ENCODE measurements at regions not wholly inside any gene's neighbourhood (a gene's known extent, or its start where the extent isn't known, plus 50 kb on each side); places are given as distances from the start of the nearest gene placed in this dataset.

DNA sequence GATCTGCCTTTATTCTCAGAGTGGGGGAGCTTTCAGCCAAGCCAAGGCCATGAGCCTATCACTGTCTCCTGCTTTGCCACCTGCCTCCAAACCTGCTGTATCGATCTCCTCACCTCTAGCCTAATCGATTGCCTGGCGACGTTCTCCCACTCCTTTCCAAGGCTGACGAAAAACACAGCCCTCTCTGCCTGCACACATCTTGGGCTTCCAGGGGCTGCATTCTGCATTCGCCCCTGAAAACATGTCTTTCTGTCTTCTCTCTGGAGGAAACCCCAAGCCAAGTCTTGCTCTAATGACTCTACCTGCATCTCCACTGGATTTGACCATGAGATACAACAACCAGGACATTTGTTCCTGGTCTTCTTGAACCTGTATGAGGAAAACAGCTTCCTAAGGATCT lies 540.7 kb downstream of the BCL11B start:
- no peaks in the 10 kb centered on the region for H3K4me1 ChIP-seq (ENCODE audit: control insufficient read depth, insufficient read depth, low read length)
- no peak overlapping the region for H3K27ac ChIP-seq (ENCODE audit: extremely low read depth, low read depth, low read length)
- H3K9me3 ChIP-seq (ENCODE audit: control insufficient read depth, insufficient read depth, low read depth, low read length), result no peaks in the 10 kb centered on the region
- no peak overlapping the region for H3K4me3 ChIP-seq (ENCODE audit: low read depth, low read length)
- H3K36me3 ChIP-seq (ENCODE audit: control insufficient read depth in 2 of 2, insufficient read depth in 1 of 2, low read length in 2 of 2), result no peaks in the 10 kb centered on the region
- POLR2A ChIA-PET, result no interaction called here
- TF ChIP-seq ZNF266 (tag by site-specific recombination; IDR thresholded peaks at IDR 0.05; ENCODE audit: low read depth) (no peak), HOXD13 (CRISPR knock-in tag; IDR thresholded peaks at IDR 0.05; ENCODE audit: borderline replicate concordance) (no peak)
- TF ChIP-seq, protein P1, sequence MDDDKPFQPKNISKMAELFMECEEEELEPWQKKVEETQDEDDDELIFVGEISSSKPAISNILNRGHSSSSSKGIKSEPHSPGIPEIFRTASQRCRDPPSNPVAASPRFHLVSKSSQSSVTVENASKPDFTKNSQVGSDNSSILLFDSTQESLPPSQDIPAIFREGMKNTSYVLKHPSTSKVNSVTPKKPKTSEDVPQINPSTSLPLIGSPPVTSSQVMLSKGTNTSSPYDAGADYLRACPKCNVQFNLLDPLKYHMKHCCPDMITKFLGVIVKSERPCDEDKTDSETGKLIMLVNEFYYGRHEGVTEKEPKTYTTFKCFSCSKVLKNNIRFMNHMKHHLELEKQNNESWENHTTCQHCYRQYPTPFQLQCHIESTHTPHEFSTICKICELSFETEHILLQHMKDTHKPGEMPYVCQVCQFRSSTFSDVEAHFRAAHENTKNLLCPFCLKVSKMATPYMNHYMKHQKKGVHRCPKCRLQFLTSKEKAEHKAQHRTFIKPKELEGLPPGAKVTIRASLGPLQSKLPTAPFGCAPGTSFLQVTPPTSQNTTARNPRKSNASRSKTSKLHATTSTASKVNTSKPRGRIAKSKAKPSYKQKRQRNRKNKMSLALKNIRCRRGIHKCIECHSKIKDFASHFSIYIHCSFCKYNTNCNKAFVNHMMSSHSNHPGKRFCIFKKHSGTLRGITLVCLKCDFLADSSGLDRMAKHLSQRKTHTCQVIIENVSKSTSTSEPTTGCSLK (tag by site-specific recombination; IDR thresholded peaks at IDR 0.05), result no peak
- TF ChIP-seq, protein P2, sequence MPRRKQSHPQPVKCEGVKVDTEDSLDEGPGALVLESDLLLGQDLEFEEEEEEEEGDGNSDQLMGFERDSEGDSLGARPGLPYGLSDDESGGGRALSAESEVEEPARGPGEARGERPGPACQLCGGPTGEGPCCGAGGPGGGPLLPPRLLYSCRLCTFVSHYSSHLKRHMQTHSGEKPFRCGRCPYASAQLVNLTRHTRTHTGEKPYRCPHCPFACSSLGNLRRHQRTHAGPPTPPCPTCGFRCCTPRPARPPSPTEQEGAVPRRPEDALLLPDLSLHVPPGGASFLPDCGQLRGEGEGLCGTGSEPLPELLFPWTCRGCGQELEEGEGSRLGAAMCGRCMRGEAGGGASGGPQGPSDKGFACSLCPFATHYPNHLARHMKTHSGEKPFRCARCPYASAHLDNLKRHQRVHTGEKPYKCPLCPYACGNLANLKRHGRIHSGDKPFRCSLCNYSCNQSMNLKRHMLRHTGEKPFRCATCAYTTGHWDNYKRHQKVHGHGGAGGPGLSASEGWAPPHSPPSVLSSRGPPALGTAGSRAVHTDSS (tag by site-specific recombination; IDR thresholded peaks at IDR 0.05), result no peak
- TF ChIP-seq, protein P3, sequence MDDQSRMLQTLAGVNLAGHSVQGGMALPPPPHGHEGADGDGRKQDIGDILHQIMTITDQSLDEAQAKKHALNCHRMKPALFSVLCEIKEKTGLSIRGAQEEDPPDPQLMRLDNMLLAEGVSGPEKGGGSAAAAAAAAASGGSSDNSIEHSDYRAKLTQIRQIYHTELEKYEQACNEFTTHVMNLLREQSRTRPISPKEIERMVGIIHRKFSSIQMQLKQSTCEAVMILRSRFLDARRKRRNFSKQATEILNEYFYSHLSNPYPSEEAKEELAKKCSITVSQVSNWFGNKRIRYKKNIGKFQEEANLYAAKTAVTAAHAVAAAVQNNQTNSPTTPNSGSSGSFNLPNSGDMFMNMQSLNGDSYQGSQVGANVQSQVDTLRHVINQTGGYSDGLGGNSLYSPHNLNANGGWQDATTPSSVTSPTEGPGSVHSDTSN (CRISPR knock-in tag; IDR thresholded peaks at IDR 0.05), result no peak
- CTCF ChIA-PET, result no interaction called here

DNA sequence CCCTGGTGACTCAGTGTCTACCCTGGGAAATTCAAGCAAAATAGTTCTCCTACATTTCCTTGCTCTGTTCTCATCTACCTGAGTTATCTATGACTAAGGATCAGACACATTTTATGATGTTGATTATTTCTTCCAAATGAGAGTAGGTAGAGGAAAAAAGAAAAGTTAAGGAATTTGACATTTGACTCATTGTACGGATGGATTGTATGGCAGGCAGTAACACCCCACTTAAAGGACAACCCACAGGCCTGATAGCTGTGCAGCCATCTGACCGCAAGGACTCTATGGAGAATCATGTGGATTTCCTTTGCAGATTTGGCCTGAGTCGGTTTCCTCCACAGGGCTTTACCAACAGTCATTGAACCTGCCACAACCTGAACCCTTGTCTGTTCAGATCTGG lies 540.3 kb downstream of the BCL11B start:
- H3K4me3 ChIP-seq (ENCODE audit: low read depth, low read length), result no peak overlapping the region
- ChIA-PET CTCF (no interaction called here), POLR2A (no interaction called here)
- TF ChIP-seq ZNF248 (tag by site-specific recombination; IDR thresholded peaks at IDR 0.05), result no peak
- no peaks in the 10 kb centered on the region for H3K9me3 ChIP-seq (ENCODE audit: control insufficient read depth, insufficient read depth, low read depth, low read length)
- no peaks in the 10 kb centered on the region for H3K4me1 ChIP-seq (ENCODE audit: control insufficient read depth, insufficient read depth, low read length)
- no peak overlapping the region for H3K27ac ChIP-seq (ENCODE audit: extremely low read depth, low read depth, low read length)
- no peaks in the 10 kb centered on the region for H3K36me3 ChIP-seq (ENCODE audit: control insufficient read depth in 2 of 2, insufficient read depth in 1 of 2, low read length in 2 of 2)

DNA sequence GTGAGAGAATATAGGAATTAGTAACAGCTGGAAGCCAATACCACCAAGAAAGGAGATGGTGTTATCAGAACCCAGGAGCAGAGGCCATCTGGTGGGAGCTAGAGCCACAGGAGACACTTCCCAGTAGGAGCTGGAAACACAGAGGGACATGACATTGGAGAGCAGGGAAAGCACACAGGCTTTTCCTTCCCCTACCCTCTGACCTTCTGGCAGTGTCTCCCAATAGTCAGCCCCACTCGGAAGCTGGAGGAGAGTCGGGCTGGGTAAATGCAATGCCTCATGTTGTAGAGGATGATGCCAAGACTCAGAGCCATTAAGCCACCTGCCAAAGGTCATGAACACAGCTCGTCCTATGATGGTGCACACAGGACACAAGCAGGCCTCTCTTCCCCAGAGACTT lies 538.5 kb downstream of the BCL11B start:
- ChIA-PET CTCF (interaction anchor here (0.7 kb wide), 1 partner anchor 1388 kb away, joined by 3 read pairs; no protein-coding TSS in a partner anchor), POLR2A (no interaction called here)
- no peaks in the 10 kb centered on the region for H3K36me3 ChIP-seq (ENCODE audit: control insufficient read depth in 2 of 2, insufficient read depth in 1 of 2, low read length in 2 of 2)
- no peak overlapping the region for H3K4me3 ChIP-seq (ENCODE audit: low read depth, low read length)
- H3K27ac ChIP-seq (ENCODE audit: extremely low read depth, low read depth, low read length), result no peak overlapping the region
- no peaks in the 10 kb centered on the region for H3K4me1 ChIP-seq (ENCODE audit: control insufficient read depth, insufficient read depth, low read length)
- no peaks in the 10 kb centered on the region for H3K9me3 ChIP-seq (ENCODE audit: control insufficient read depth, insufficient read depth, low read depth, low read length)
- TF ChIP-seq ZXDB (tag by site-specific recombination; IDR thresholded peaks at IDR 0.05) (no peak), KLF1 (tag by site-specific recombination; IDR thresholded peaks at IDR 0.05) (no peak), KLF10 (tag by site-specific recombination; IDR thresholded peaks at IDR 0.05) (no peak), ZBTB20 (tag by site-specific recombination; IDR thresholded peaks at IDR 0.05) (no peak), ZNF660 (tag by site-specific recombination; IDR thresholded peaks at IDR 0.05) (no peak), ZNF624 (tag by site-specific recombination; IDR thresholded peaks at IDR 0.05) (no peak), BCL11A (tag by site-specific recombination; IDR thresholded peaks at IDR 0.05; ENCODE audit: low read depth) (no peak), ZSCAN16 (tag by site-specific recombination; IDR thresholded peaks at IDR 0.05) (no peak), SP3 (tag by site-specific recombination; IDR thresholded peaks at IDR 0.05) (no peak)
- TF ChIP-seq, protein P4, sequence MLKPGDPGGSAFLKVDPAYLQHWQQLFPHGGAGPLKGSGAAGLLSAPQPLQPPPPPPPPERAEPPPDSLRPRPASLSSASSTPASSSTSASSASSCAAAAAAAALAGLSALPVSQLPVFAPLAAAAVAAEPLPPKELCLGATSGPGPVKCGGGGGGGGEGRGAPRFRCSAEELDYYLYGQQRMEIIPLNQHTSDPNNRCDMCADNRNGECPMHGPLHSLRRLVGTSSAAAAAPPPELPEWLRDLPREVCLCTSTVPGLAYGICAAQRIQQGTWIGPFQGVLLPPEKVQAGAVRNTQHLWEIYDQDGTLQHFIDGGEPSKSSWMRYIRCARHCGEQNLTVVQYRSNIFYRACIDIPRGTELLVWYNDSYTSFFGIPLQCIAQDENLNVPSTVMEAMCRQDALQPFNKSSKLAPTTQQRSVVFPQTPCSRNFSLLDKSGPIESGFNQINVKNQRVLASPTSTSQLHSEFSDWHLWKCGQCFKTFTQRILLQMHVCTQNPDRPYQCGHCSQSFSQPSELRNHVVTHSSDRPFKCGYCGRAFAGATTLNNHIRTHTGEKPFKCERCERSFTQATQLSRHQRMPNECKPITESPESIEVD (tag by site-specific recombination; IDR thresholded peaks at IDR 0.05), result no peak
- TF ChIP-seq, protein P5, sequence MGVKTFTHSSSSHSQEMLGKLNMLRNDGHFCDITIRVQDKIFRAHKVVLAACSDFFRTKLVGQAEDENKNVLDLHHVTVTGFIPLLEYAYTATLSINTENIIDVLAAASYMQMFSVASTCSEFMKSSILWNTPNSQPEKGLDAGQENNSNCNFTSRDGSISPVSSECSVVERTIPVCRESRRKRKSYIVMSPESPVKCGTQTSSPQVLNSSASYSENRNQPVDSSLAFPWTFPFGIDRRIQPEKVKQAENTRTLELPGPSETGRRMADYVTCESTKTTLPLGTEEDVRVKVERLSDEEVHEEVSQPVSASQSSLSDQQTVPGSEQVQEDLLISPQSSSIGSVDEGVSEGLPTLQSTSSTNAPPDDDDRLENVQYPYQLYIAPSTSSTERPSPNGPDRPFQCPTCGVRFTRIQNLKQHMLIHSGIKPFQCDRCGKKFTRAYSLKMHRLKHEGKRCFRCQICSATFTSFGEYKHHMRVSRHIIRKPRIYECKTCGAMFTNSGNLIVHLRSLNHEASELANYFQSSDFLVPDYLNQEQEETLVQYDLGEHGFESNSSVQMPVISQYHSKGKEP (tag by site-specific recombination; IDR thresholded peaks at IDR 0.05), result no peak
- TF ChIP-seq, protein P6, sequence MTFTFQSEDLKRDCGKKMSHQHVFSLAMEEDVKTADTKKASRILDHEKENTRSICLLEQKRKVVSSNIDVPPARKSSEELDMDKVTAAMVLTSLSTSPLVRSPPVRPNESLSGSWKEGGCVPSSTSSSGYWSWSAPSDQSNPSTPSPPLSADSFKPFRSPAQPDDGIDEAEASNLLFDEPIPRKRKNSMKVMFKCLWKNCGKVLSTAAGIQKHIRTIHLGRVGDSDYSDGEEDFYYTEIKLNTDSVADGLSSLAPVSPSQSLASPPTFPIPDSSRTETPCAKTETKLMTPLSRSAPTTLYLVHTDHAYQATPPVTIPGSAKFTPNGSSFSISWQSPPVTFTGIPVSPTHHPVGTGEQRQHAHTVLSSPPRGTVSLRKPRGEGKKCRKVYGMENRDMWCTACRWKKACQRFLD (tag by site-specific recombination; IDR thresholded peaks at IDR 0.05), result no peak
- TF ChIP-seq, protein P7, sequence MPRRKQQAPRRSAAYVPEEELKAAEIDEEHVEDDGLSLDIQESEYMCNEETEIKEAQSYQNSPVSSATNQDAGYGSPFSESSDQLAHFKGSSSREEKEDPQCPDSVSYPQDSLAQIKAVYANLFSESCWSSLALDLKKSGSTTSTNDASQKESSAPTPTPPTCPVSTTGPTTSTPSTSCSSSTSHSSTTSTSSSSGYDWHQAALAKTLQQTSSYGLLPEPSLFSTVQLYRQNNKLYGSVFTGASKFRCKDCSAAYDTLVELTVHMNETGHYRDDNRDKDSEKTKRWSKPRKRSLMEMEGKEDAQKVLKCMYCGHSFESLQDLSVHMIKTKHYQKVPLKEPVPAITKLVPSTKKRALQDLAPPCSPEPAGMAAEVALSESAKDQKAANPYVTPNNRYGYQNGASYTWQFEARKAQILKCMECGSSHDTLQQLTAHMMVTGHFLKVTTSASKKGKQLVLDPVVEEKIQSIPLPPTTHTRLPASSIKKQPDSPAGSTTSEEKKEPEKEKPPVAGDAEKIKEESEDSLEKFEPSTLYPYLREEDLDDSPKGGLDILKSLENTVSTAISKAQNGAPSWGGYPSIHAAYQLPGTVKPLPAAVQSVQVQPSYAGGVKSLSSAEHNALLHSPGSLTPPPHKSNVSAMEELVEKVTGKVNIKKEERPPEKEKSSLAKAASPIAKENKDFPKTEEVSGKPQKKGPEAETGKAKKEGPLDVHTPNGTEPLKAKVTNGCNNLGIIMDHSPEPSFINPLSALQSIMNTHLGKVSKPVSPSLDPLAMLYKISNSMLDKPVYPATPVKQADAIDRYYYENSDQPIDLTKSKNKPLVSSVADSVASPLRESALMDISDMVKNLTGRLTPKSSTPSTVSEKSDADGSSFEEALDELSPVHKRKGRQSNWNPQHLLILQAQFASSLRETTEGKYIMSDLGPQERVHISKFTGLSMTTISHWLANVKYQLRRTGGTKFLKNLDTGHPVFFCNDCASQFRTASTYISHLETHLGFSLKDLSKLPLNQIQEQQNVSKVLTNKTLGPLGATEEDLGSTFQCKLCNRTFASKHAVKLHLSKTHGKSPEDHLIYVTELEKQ (tag by site-specific recombination; IDR thresholded peaks at IDR 0.05; ENCODE audit: borderline replicate concordance), result no peak
